HG02642 (cell line): ENCODE measurements at regions not wholly inside any gene's neighbourhood (a gene's known extent, or its start where the extent isn't known, plus 50 kb on each side); places are given as distances from the start of the nearest gene placed in this dataset.
A peak's percentile ranks its signal among the peaks of the same experiment; 100 is the strongest.
"Not testable (repeated sequence)": the region's sequence is repeated elsewhere in the genome, so short reads cannot be mapped to it uniquely, and the experiment has no call there.

Experiments
- ATAC-seq: cut with Tn5 transposase; IDR thresholded peaks from one replicate; pipeline ENCODE4 v1.9.1; 2021; ENCODE audit warnings: mild to moderate bottlenecking; ENCODE audit not compliant: unreplicated experiment, poor library complexity

DNA sequence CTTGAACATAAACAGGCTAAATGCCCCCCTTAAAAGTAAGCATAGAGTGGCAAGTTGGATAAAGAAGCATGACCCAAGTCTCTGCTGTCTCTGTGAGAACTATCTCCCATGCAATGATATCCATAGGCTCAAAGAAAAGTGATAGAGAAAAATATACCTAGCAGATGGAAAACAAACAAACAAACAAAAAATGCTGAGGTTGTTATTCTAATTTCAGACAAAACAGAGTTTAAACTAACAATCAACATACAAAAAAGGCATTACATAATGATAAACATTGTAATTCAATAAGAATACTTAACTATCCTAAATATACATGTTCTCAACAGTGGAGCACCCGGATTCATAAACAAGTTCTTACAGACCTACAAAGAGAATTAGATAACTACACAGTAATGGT, 626.2 kb upstream of the CNTNAP2 start:
- no peak for ATAC-seq

- no peak for ATAC-seq
Observed at GRCh38 chr7:145489609-145490008, 627.0 kb upstream of the CNTNAP2 start.

GRCh38 chr7:145488816-145489215, 627.8 kb upstream of the CNTNAP2 start:
- no peak for ATAC-seq

GRCh38 chr7:145481985-145482384, 634.6 kb upstream of the CNTNAP2 start:
- ATAC-seq = no peak

DNA sequence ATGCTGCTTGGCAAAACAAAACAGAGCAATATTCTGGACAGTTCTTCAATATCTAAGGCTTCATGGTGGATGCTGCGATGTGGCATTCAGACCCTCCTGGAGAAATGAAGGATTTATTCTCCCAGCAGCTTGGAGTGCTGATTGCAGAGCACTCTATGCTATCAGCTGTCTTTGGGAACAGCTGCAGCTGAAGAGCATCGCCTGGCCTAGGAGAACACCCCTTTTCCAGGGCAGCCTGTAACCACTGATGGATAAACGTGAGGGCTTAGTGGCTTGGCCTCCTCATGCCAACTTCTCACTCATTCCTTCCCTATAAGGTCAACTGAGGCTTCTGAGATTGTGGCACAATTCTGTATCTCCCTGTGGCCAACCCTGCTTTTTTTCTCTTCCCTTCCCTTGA, 638.1 kb upstream of the CNTNAP2 start:
- ATAC-seq = no peak

GRCh38 chr7:145474009-145474686, 638.3 kb upstream of the TPK1 start:
- no peak for ATAC-seq

- no peak for ATAC-seq
Observed at GRCh38 chr7:145471883-145472282, 636.0 kb upstream of the TPK1 start.

DNA sequence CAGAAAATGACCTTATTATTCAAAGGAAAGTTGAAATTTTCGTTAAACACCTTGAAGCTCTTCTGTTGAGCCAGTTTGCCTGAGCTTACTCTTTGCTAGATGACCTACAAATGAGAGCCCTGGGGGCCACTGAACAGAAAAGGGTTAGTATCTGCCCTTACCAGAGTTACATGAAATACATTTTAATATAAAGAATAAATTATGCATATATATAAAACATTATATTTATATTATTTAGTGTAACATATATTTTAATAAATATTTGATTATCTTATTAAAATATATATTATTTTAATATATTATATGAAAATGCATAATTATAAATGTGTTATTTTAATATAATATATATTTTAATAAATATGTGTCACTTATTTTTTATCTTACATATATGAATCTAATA, 628.4 kb upstream of the TPK1 start:
- ATAC-seq = no peak

GRCh38 chr7:145462463-145462862, 626.6 kb upstream of the TPK1 start:
- ATAC-seq = no peak

DNA sequence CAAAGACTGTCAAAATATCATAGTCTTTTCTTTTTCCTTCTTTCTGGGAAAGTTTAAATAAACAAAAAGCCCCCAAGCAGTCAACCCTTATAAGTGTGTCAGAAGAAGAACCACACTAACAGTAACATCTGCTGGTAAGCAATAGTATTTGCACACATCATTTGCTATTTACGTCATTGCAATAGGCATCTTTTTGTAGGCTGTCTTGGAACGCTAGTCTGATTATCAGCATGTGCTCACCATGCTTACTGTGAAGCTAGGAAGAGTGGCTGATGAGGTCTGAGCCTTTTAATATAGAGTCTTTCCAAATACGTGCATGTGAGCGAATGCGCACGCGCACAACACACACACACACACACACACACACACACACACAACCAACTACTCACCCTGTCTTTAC, 599.0 kb upstream of the TPK1 start:
- no peak for ATAC-seq

- peak; percentile 71 for ATAC-seq
Observed at GRCh38 chr7:145431834-145432233, 596.0 kb upstream of the TPK1 start.

DNA sequence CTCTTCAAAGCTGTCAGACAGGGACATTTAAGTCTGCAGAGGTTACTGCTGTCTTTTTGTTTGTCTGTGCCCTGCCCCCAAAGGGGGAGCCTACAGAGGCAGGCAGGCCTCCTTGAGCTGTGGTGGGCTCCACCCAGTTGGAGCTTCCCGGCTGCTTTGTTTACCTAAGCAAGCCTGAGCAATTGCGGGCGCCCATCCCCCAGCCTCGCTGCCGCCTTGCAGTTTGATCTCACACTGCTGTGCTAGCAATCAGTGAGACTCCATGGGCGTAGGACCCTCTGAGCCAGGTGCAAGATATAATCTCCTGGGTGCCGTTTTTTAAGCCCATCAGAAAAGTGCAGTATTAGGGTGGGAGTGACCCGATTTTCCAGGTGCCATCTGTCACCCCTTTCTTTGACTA, 582.6 kb upstream of the TPK1 start:
- not testable (repeated sequence) for ATAC-seq

GRCh38 chr7:145411066-145411465, 575.2 kb upstream of the TPK1 start:
- no peak for ATAC-seq

DNA sequence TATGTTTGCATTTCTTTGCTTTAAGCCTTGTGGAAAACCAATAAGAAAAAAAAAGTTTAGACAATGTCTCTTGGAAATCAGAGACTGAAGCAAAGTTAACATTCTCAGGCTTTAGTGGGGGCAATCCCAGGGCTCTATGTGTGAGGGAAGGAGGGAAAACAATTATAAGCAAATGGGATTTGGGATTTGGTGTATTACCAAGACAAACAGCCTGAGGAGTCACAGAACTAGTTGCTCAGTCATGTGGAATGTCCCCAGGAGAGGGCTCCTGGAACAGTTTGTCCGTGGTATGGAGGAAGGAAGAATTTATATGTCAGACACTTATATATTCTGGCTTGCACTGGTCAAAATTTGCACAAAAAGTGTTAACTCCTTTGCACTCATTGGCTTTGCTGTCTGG, 562.9 kb upstream of the TPK1 start:
- ATAC-seq = no peak

- no peak for ATAC-seq
Observed at GRCh38 chr7:145394126-145394525, 558.3 kb upstream of the TPK1 start.

GRCh38 chr7:145382762-145383161, 546.9 kb upstream of the TPK1 start:
- no peak for ATAC-seq

- peak; percentile 50 for ATAC-seq
Observed at GRCh38 chr7:145378197-145378596, 542.3 kb upstream of the TPK1 start.

- no peak for ATAC-seq
Observed at GRCh38 chr7:145360511-145361100, 524.8 kb upstream of the TPK1 start.

- ATAC-seq = no peak
Observed at GRCh38 chr7:145350334-145350733, 514.5 kb upstream of the TPK1 start.

- not testable (repeated sequence) for ATAC-seq
Observed at GRCh38 chr7:145349452-145349851, 513.6 kb upstream of the TPK1 start.

- ATAC-seq = no peak
Observed at GRCh38 chr7:145347271-145347670, 511.4 kb upstream of the TPK1 start.

DNA sequence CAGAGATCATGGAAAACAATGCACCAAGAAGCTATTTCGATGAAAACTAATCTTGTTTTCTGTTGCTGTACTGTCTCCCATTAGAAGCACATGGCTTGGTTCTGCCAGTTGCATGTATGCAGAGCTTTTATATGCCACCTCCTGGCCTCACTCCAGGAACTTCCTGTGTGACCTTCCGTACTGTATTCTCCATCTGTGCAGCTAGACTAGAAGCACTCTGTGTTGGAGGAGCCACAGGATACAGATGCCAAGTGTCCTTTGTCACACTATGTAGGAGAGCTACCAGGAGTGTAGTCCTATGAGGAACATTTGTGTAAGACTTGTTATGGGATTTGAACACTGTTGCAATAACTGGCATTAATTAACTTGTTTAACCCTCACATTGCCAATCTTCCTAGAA, 503.5 kb upstream of the TPK1 start:
- no peak for ATAC-seq
